Renal pelvis (tissue), 1 donor: ENCODE measurements at regions not wholly inside any gene's neighbourhood (a gene's known extent, or its start where the extent isn't known, plus 50 kb on each side); places are given as distances from the start of the nearest gene placed in this dataset.

Source experiments
- DNase-seq: peaks from one replicate; pipeline ENCODE4 v3.0.0-alpha.2; 2013

- DNase-seq, result no peak
Observed at GRCh38 chr2:120898496-120898895, 162.8 kb downstream of the GLI2 start.

GRCh38 chr2:120898961-120899750 lies 163.5 kb downstream of the GLI2 start:
- no peak for DNase-seq

- DNase-seq, result no peak
Observed at GRCh38 chr2:120899771-120900170, 164.1 kb downstream of the GLI2 start.

GRCh38 chr2:120901201-120901600 lies 165.5 kb downstream of the GLI2 start:
- DNase-seq, result no peak

GRCh38 chr2:120902592-120902991 lies 166.9 kb downstream of the GLI2 start:
- no peak for DNase-seq

- no peak for DNase-seq
Observed at GRCh38 chr2:120904379-120904778, 168.7 kb downstream of the GLI2 start.

GRCh38 chr2:120904830-120905234 lies 169.2 kb downstream of the GLI2 start:
- peak; percentile 72 for DNase-seq

- no peak for DNase-seq
Observed at GRCh38 chr2:120905298-120905697, 169.6 kb downstream of the GLI2 start.

GRCh38 chr2:120905824-120906571 lies 170.3 kb downstream of the GLI2 start:
- no peak for DNase-seq

- no peak for DNase-seq
Observed at GRCh38 chr2:120906914-120907313, 171.2 kb downstream of the GLI2 start.

GRCh38 chr2:120907822-120908221 lies 172.2 kb downstream of the GLI2 start:
- DNase-seq, result no peak

- no peak for DNase-seq
Observed at GRCh38 chr2:120908314-120908975, 172.8 kb downstream of the GLI2 start.

GRCh38 chr2:120909102-120909501 lies 173.4 kb downstream of the GLI2 start:
- DNase-seq, result no peak

- DNase-seq, result no peak
Observed at GRCh38 chr2:120910164-120910563, 174.5 kb downstream of the GLI2 start.

GRCh38 chr2:120910956-120911951 lies 175.6 kb downstream of the GLI2 start:
- DNase-seq, result no peak

- no peak for DNase-seq
Observed at GRCh38 chr2:120912101-120912985, 176.7 kb downstream of the GLI2 start.

GRCh38 chr2:120913972-120914838 lies 178.5 kb downstream of the GLI2 start:
- no peak for DNase-seq

GRCh38 chr2:120914839-120915521 lies 179.3 kb downstream of the GLI2 start:
- no peak for DNase-seq

- no peak for DNase-seq
Observed at GRCh38 chr2:120915670-120916069, 180.0 kb downstream of the GLI2 start.
